Peyer's patch (tissue), 4 donors: ENCODE measurements at regions not wholly inside any gene's neighbourhood (a gene's known extent, or its start where the extent isn't known, plus 50 kb on each side); places are given as distances from the start of the nearest gene placed in this dataset.

Experiments
- POLR2A ChIP-seq, 2 donors: fragments of 450-650 bp; IDR thresholded peaks; one replicate each; pipeline ENCODE4 v1.5.1; 2017; ENCODE audit warnings: antibody characterized with exemption in 2 of 2, mild to moderate bottlenecking in 2 of 2, moderate library complexity in 2 of 2
- TF ChIP-seq, protein P1 (sequence below), 6 experiments: fragments of 450-650 bp in 4 of 6; fragments of 200-600 bp in 2 of 6; sonication (generic) in 1 of 6; IDR thresholded peaks; one replicate each; pipeline ENCODE4 v1.5.1; 2017 to 2019; ENCODE audit warnings: antibody characterized with exemption in 6 of 6, mild to moderate bottlenecking in 3 of 6, moderate library complexity in 1 of 6

DNA sequence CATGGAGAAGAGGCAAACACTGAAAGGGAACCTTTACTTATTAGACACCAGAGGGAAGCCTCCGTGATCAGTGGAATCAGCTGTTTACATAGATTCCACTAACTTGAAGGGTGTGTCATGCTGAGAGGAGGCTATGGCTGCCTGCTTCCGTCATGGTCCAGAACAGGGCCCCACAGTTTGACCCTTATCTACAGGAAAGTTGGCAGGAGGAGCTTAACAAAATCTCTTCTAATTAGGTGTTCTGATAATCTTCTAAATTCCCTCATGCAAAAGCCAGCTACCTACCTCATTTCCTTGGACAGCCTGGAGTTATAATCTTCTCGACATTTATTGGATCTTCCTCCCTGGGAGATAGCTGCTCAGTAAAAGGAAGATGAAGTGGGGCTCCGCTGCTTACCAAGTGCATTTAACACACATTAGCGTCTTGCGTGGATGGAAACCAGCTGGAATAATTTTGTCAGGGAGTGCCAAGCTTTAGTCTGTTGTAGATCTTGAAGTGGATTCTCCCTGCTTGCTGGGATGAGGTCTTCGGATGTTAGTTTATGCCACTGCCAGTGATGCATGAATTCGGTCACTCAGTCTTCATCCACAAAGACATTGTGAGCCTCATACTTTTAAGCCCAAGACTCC lies 171.0 kb downstream of the PAH start:
- TF ChIP-seq, protein P1, sequence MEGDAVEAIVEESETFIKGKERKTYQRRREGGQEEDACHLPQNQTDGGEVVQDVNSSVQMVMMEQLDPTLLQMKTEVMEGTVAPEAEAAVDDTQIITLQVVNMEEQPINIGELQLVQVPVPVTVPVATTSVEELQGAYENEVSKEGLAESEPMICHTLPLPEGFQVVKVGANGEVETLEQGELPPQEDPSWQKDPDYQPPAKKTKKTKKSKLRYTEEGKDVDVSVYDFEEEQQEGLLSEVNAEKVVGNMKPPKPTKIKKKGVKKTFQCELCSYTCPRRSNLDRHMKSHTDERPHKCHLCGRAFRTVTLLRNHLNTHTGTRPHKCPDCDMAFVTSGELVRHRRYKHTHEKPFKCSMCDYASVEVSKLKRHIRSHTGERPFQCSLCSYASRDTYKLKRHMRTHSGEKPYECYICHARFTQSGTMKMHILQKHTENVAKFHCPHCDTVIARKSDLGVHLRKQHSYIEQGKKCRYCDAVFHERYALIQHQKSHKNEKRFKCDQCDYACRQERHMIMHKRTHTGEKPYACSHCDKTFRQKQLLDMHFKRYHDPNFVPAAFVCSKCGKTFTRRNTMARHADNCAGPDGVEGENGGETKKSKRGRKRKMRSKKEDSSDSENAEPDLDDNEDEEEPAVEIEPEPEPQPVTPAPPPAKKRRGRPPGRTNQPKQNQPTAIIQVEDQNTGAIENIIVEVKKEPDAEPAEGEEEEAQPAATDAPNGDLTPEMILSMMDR (IDR thresholded peaks at IDR 0.05), result no peak
- no peak for TF ChIP-seq POLR2A (IDR thresholded peaks at IDR 0.05)
